ENCODE measurements at regions not wholly inside any gene's neighbourhood (a gene's known extent, or its start where the extent isn't known, plus 50 kb on each side); places are given as distances from the start of the nearest gene placed in this dataset.
A peak's percentile ranks its signal among the peaks of the same experiment; 100 is the strongest.

DNA sequence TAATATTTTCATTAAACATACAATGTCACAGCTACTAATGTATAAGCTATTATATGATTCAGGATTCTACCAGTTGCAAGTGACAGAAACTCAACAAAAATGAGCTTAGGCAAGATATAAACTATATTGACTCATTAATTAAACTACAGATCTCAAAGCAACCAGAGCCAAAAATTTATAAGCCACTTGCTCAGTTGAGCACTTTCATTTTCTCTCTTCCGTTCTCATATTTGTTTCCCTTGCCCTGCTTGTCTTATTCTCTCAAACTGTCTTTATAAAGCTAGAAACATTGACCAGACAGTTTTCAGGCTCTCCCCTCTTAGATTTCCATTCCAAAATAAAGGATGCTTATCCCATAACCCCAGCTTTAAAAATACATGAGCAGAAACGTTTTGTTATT, 60.2 kb upstream of the DGKB start:
- no peak overlapping the region for H3K27ac ChIP-seq (ENCODE audit: low read depth in 1 of 2, low read length in 2 of 2)
- TF ChIP-seq GABPA (IDR thresholded peaks at IDR 0.05 in 1 of 2, conservative IDR thresholded peaks at IDR 0.05 in 1 of 2) (no peak), HNF4G (IDR thresholded peaks at IDR 0.05) (no peak), TAF1 (conservative IDR thresholded peaks at IDR 0.05) (no peak), SP1 (IDR thresholded peaks at IDR 0.05) (no peak), RXRA (IDR thresholded peaks at IDR 0.05) (no peak), FOXA1 (IDR thresholded peaks at IDR 0.05) (no peak), JUND (IDR thresholded peaks at IDR 0.05) (no peak), EGR1 (IDR thresholded peaks at IDR 0.05; ENCODE audit: low read depth in 2 of 2) (no peak), HNF4A (conservative IDR thresholded peaks at IDR 0.05) (no peak), YY1 (IDR thresholded peaks at IDR 0.05) (no peak), FOXA2 (IDR thresholded peaks at IDR 0.05) (no peak), NR2F2 (IDR thresholded peaks at IDR 0.05) (no peak)
- TF ChIP-seq, protein P1, sequence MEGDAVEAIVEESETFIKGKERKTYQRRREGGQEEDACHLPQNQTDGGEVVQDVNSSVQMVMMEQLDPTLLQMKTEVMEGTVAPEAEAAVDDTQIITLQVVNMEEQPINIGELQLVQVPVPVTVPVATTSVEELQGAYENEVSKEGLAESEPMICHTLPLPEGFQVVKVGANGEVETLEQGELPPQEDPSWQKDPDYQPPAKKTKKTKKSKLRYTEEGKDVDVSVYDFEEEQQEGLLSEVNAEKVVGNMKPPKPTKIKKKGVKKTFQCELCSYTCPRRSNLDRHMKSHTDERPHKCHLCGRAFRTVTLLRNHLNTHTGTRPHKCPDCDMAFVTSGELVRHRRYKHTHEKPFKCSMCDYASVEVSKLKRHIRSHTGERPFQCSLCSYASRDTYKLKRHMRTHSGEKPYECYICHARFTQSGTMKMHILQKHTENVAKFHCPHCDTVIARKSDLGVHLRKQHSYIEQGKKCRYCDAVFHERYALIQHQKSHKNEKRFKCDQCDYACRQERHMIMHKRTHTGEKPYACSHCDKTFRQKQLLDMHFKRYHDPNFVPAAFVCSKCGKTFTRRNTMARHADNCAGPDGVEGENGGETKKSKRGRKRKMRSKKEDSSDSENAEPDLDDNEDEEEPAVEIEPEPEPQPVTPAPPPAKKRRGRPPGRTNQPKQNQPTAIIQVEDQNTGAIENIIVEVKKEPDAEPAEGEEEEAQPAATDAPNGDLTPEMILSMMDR (IDR thresholded peaks at IDR 0.05; ENCODE audit: low read depth, low read length, missing input control), result no peak
- TF ChIP-seq, protein P2, sequence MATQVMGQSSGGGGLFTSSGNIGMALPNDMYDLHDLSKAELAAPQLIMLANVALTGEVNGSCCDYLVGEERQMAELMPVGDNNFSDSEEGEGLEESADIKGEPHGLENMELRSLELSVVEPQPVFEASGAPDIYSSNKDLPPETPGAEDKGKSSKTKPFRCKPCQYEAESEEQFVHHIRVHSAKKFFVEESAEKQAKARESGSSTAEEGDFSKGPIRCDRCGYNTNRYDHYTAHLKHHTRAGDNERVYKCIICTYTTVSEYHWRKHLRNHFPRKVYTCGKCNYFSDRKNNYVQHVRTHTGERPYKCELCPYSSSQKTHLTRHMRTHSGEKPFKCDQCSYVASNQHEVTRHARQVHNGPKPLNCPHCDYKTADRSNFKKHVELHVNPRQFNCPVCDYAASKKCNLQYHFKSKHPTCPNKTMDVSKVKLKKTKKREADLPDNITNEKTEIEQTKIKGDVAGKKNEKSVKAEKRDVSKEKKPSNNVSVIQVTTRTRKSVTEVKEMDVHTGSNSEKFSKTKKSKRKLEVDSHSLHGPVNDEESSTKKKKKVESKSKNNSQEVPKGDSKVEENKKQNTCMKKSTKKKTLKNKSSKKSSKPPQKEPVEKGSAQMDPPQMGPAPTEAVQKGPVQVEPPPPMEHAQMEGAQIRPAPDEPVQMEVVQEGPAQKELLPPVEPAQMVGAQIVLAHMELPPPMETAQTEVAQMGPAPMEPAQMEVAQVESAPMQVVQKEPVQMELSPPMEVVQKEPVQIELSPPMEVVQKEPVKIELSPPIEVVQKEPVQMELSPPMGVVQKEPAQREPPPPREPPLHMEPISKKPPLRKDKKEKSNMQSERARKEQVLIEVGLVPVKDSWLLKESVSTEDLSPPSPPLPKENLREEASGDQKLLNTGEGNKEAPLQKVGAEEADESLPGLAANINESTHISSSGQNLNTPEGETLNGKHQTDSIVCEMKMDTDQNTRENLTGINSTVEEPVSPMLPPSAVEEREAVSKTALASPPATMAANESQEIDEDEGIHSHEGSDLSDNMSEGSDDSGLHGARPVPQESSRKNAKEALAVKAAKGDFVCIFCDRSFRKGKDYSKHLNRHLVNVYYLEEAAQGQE (IDR thresholded peaks at IDR 0.05), result no peak
- 41% methylated on average over 2 of the region's 2 CpGs for WGBS
- H3K9ac ChIP-seq (ENCODE audit: low read depth in 1 of 2, low read length in 2 of 2), result no peak overlapping the region
- no peaks in the 10 kb centered on the region for H3K36me3 ChIP-seq (ENCODE audit: control insufficient read depth in 4 of 4, insufficient read depth in 3 of 4, low read depth in 1 of 4, low read length in 3 of 4)
- H3K9me3 ChIP-seq (ENCODE audit: control insufficient read depth in 4 of 4, low read length in 3 of 4), result no peaks in the 10 kb centered on the region
- no peak for DNase-seq (ENCODE audit: low spot score)
- no peaks in the 10 kb centered on the region for H3K27me3 ChIP-seq (ENCODE audit: control insufficient read depth in 4 of 4, insufficient read depth in 4 of 4, low read length in 3 of 4)
- peak overlapping the region in 2 of 3 donors; percentile 45 to 53 for H3K4me3 ChIP-seq (ENCODE audit: low read depth in 1 of 3, low read length in 3 of 3)
- H3K4me1 ChIP-seq (ENCODE audit: control insufficient read depth in 4 of 4, insufficient read depth in 4 of 4, low read length in 3 of 4), result no peaks in the 10 kb centered on the region

DNA sequence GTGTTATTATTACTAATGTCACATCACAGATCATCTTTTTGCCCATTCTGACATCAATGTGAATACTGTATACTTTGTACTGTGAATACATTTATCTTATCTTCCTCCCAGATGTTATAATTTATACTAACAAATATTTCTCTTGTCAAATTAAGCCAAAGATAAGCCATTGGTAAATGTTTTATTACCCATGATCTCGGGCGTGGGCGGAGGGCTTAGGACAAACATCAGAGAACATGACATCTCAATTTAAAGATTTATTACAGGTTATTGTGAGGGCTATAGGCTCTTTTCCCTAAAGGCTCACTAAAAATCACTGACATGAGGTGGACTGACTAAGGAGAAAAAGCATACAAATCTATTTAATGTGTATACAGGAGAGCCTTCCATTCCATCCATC, 58.2 kb upstream of the DGKB start:
- H3K27ac ChIP-seq (ENCODE audit: low read depth in 1 of 2, low read length in 2 of 2), result no peak overlapping the region
- DNase-seq (ENCODE audit: low spot score), result no peak
- H3K36me3 ChIP-seq (ENCODE audit: control insufficient read depth in 4 of 4, insufficient read depth in 3 of 4, low read depth in 1 of 4, low read length in 3 of 4), result no peaks in the 10 kb centered on the region
- 77% methylated on average over 3 of the region's 3 CpGs for WGBS
- no peaks in the 10 kb centered on the region for H3K9me3 ChIP-seq (ENCODE audit: control insufficient read depth in 4 of 4, low read length in 3 of 4)
- H3K27me3 ChIP-seq (ENCODE audit: control insufficient read depth in 4 of 4, insufficient read depth in 4 of 4, low read length in 3 of 4), result no peaks in the 10 kb centered on the region
- TF ChIP-seq EGR1 (IDR thresholded peaks at IDR 0.05; ENCODE audit: low read depth in 2 of 2), result no peak
- TF ChIP-seq, protein P3, sequence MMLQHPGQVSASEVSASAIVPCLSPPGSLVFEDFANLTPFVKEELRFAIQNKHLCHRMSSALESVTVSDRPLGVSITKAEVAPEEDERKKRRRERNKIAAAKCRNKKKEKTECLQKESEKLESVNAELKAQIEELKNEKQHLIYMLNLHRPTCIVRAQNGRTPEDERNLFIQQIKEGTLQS (IDR thresholded peaks at IDR 0.05), result no peak
- no peak for TF ChIP-seq RXRA (IDR thresholded peaks at IDR 0.05)
- no peak for TF ChIP-seq GABPA (IDR thresholded peaks at IDR 0.05 in 1 of 2, conservative IDR thresholded peaks at IDR 0.05 in 1 of 2)
- no peak for TF ChIP-seq FOXA2 (IDR thresholded peaks at IDR 0.05)
- TF ChIP-seq HNF4G (IDR thresholded peaks at IDR 0.05), result no peak
- TF ChIP-seq, protein P2 (IDR thresholded peaks at IDR 0.05), result no peak
- no peak for TF ChIP-seq JUND (IDR thresholded peaks at IDR 0.05)
- TF ChIP-seq NR2F2 (IDR thresholded peaks at IDR 0.05), result no peak
- no peak overlapping the region for H3K9ac ChIP-seq (ENCODE audit: low read depth in 1 of 2, low read length in 2 of 2)
- H3K4me3 ChIP-seq (ENCODE audit: low read depth in 1 of 3, low read length in 3 of 3), result no peak overlapping the region
- H3K4me1 ChIP-seq (ENCODE audit: control insufficient read depth in 4 of 4, insufficient read depth in 4 of 4, low read length in 3 of 4), result no peaks in the 10 kb centered on the region
